ENCODE measurements at regions not wholly inside any gene's neighbourhood (a gene's known extent, or its start where the extent isn't known, plus 50 kb on each side); places are given as distances from the start of the nearest gene placed in this dataset.

- DNase-seq, result no peak
These were observed 62.9 kb upstream of the NDST3 start for GRCh38 chr4:117971403-117971802.

- no peak for DNase-seq
These were observed 50.5 kb upstream of the NDST3 start for GRCh38 chr4:117983541-117984365.

- no peak for DNase-seq
These were observed 50.0 kb upstream of the NDST3 start for GRCh38 chr4:117984366-117984680.
